Midbrain (tissue), 1 donor: ENCODE measurements at regions not wholly inside any gene's neighbourhood (a gene's known extent, or its start where the extent isn't known, plus 50 kb on each side); places are given as distances from the start of the nearest gene placed in this dataset.

ENCODE experiments used
- DNase-seq: peaks from one replicate; lab custom pipeline; 2025; lab: John Stamatoyannopoulos, UW

DNA sequence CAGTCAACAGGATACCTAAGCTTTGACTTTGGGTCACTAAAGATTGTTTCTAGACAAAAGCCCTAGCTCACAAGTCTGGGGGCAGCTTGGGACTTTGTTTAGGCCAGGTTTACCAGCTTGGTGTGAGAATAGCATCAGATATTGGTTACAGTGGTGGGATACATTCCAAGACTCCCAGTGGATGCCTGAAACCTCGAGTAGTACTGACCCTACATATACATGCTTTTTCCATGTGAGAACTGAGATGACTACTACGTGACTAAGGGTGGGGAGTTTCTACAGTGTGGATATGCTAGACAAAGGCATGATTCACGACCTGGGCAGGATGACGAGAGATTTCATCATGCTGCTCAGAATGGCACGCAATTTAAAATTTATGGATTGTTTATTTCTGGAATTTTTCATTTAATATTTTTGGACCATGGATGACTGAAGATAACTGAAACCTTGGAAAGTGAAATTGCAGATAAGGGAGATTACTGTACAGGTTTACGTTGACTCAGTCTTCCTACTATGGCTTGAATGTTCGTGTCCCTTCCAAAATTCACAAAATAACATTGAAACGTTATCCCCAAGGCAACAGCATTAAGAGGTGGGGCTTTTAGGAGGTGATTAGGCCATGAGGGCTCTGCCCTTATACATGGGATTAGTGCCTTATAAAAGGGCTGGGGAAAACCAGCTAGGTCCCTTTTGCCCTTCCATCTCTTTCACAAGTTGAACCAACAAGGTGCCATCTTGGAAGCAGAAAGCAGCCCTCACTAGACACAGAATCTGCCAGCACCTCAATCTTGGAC is 50.2 kb upstream of the CTAGE1 start:
- DNase-seq = no peak

DNA sequence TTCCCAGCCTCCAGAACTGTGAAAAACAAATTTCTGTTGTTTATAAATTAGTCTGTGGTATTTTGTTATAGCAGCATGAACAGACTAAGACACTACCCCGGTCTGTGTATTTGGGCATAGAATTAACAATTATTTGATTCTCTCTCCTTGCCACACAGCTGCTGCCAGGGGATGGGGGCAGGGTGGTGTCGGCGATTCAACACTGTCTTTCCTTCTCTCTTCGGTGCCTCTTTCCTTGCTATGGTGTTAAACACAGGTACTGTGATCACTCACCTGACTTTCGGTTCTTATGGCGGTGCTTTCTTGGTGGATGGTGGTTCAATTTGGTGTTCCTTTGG is 50.8 kb upstream of the CTAGE1 start:
- DNase-seq = no peak

DNA sequence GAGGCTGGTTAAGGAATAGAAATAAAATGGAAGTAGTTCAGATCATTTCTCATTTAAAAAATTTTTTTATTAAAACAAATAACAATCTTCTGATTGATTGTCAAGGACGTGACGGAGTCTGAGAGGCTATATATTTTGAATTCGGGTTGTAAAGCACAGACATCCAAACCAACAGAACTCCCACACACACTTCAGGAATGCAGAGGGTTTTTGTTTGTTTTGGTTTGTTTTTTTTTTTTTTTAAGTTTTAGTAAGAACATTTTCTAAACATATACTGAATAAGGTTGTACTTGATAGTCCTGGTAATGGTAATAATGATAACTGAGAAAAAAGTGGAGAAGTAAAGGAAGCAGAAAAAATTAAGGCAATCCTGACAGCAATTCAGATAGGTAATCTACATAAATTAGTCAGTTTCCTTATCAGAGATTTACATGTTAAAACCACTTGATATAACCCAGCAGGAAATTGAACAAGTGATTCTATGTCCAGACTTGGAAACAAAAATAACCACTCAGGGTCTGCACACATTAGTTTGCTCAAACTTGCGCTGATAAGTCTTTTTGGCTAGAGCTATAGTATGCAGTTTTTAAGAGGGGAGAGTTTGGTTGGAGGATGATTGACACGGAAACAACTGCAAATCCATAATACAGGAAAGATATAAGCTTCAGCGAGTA is 51.5 kb upstream of the CTAGE1 start:
- no peak for DNase-seq

DNA sequence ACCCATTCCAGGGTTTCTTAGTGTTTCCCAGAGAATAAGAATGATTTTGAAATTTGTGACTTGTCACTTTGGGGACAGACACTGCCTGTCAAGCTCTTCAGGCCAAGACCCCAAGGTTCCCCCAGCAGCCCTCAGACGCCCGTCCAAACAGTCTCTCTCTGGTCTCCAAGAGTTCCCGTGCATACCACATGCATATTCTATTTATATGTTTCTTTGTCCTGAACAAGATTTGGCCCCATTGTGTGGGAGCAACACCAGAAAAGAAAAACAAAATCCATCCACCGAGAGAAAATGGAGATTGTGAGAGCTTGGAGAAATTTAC is 52.2 kb upstream of the CTAGE1 start:
- DNase-seq = no peak

DNA sequence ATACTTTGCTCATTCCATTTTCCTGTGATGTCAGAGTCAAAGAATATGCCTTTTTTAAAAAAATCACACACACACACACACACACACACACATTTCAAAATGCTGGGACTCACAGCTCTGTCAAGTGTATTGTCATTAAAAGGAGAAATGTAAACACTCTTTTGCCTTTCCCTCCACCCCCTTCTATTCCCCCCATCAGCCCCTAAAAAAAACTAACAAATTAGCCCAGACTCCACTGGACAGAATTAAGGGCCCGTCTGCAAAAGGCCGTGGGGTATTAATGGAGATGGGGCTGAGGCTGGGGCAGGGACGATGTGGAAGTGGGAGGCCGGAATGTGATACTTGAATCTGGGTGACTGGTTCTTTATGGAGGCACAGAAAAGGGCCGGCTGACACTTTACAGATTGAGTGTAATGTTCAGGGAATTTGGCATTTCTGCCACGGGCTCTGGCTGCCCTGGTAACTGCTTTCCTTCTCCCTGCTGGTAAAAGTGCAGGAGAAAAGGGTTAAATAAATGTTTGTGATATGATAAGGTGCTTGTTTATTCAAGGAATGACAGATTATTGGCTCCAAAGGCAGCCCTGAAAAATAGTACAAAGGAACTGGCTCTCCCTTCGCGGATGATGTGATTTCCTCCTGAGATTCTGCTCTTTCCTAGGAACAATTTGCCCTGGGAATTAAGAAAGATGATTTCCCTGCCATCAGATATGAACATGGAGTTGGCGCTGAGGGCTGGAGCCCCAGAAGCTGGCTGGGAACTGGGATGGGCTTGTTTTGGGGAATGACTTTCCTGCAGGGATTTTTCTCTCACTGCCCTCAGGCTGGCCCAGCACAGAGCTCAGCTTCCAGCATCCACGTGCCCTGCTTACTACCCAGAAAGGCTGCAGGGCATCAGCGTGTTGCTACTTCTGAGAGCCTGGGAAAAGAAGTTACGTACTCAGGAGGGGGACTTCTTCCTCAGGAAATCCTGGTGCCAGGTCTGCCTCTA is 52.8 kb upstream of the CTAGE1 start:
- no peak for DNase-seq

DNA sequence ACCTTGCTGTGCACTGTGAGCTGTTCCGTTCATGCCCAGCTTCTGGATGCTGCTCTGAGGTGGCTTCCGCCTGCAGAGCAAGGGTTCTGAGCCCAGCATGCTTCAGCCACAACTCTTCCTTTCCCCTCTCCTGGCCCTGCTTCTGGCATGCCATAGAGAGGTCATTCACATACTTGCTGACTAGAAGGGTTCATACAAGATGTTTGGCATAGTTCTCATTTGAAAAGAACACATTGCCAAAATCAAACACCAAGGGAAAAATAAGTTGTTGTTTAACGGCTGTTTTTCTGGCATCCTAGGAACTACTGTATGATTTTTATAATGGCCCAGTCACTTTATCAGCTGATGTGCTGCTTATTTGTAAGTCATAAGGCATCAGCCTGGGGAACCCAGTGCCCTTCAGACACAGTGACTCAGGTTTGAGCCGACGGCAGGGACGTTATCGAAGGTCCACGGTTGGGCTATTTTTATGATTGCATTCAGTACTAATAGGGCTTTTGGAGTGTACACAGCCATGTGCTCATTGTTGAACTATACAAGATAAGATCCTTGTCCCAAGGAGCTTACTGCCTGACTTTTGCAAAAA is 53.9 kb upstream of the CTAGE1 start:
- no peak for DNase-seq

DNA sequence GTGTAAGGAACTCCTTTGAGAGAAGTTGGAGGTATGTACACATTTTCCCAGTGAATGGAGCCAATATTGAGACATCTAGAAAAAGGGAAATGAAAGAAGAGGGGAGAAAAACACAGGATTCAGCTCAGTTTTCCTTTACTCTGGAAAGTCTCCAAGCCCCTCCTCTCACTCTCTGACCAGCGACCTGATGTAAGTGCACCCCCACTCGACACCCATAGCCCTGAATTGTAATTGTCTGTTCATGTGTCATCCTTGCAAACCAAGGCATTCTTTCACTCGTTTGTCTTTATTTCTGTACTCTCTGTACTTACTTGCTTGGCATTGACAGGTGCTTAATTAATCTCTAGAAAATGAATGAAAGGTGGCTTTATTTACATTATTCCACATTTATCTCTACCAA is 55.7 kb upstream of the CTAGE1 start:
- no peak for DNase-seq

DNA sequence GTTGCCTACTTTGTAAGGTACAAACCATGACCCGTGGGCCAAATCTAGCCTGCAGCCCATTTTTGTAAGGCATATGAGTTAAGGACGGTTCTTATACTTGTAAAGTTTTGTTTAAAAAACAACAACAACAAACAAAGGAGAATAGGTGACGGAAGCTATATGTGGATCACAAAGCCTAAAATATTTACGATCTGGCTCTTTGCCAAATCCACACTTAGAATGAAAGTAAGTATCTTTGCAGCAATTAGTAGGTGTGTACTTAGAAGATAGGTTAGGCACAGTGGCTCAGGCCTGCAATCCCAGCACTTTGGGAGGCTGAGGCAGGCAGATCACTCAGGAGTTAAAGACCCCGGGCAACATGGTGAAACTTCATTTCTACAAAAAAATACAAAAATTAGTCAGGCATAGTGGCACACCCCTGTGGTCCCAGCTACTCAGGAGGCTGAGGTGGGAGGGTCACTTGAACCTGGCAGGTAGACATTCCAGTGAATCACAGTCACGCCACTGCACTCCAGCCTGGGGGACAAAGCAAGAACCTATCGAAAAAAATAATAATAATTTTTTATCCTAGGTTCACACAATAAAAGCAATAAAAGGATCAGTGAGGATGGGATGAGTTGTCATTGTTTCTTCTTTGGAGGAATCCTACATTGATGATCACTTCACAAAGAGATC is 57.8 kb upstream of the CTAGE1 start:
- no peak for DNase-seq

DNA sequence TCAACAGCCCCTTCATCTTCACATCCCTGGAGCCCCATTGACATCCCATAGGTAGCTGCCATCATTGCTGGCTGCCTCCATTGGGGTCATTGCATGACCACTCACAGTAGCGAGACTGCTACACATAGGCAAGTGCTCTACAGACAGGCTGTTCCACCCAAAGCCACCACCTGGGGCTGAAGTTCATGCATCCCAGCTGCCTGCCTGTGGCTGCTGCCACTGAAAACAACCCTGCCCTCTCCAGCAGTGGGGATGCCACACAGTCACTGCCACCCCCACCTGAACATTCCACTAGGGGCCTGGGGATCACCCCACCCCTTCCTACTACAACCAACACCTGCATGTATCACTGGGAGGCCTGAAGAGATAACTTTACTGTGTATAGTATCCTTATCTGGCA is 59.5 kb upstream of the CTAGE1 start:
- DNase-seq = no peak

DNA sequence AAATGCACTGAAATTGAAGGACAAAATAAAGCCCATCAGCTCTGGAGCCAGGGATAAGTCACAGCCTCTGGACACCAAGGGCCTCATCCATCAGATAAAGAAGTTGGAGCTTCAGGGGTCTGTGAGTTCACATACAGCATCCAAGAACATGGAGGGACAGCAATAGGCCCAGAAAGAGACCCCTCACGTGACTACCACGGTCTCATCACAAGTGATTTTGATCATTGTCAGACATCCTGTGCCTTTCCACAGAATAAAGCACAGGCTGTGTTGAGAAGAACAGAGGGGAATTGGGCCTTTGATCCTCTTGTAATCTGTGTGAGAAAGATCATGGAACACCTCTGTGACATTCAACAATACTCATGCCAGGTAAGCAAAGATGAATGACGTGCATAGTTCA is 65.2 kb upstream of the CTAGE1 start:
- DNase-seq = no peak

DNA sequence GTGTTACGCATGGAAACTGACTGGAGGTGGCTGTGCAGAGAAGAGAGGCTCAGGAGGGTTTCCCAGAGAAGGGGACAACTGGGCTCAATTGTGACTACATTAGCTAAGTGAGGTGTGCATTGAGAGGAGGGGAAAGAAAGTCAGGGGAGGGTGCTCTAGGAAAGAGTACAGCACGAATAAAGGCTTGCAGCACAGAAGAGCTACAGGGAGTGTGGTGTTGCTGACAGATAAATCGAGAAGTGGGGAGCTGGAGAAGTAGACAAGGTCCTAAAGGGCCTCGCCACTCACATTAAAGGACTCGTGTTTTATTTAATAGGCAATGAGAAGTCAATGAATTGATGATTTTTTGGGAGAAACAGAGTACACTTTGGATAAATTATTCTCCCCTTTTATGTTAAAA is 65.7 kb upstream of the CTAGE1 start:
- DNase-seq = no peak

DNA sequence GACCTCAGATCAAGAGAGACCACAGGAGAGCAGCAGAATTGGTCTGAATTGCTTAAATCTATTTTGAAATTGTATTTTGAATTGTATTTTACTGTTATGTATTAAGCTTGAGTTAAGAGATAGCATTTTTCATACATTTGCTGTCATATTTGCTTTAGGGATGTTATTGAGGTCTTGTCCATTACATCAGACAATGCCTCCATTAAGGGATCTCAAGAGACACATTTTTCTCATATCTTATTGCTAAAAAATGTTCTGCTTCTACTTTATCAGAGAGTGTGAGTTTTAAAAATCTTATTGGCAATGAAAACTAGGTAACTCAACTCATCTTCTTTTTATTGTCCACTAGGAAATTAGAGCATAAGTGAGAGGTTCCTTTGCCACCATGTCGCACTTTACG is 66.8 kb upstream of the CTAGE1 start:
- DNase-seq = no peak

DNA sequence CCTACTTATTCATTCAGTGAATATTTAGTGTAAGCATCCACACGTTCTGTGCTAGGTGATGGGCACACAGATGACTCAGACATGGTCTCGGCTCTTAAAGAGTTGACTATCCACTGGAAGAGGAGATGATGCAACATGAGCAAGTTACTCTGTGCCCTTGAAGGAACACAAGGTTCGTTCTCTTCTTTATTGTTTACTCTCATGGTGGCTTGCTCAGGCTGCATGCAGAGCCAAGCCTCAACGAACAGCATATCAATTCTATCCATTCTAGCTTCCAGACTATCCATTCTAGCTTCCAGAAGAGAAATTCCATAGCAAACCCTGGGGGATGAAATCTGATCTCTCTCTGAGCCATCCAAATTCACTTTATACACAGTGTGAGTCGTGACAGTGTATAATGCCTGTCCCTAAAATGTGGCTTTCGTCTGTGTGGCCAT is 68.1 kb upstream of the CTAGE1 start:
- no peak for DNase-seq

DNA sequence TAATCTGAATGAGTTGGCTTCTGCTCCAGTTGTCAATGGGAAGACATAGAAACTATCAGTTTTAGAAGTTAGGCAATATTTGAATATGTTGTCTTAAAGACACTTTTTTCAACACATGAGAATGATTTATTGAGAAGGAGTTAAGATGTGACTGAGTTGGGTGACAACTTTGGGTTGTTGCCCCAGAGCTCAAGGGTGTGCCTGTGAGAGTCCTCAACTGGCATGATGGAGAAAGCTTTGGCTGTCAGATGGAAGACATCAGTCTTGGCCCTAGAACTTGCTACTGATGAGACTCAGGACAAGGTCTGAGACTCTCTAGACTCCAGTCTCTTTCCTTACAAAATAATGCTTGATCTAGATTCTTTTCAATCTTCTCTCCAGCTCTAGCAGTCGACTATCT is 69.0 kb upstream of the CTAGE1 start:
- DNase-seq = no peak

DNA sequence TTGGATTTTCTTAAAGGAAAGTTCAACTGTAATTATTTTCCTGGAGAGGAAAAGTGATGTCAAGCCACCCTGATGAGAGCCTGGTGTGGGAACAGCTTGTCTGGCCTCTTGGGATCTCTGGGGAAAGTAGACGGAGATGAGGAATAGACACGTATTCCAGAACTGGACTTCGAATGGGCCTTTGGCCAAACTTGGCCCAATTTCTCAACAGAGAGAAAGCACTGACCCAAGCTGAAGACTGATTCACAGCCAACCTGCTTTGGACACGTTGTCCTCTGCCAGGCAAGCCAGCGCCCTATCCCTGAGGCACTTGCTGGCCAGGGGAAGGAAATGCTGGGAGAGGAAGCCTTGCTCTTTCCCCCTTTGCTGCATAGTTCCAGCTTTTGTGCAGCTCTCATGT is 70.8 kb upstream of the CTAGE1 start:
- DNase-seq = no peak

DNA sequence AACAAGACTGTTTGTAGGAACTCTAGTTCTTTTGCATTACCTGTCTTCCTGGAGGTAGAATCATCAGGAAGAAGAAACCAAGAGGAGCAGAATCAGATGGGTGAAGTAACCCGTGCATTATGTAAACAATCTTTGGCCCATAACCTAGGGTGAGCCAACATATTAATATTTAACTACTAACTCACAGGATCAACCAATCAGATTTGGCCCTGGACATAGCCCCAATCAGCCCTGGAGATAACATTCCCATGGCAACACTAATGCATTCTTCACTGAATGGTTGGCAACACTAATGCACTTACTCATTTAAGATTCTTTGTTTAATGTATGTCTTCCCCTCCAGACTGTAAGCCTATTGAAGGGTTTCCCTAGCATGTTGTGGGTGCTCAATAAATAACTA is 72.0 kb upstream of the CTAGE1 start:
- no peak for DNase-seq

DNA sequence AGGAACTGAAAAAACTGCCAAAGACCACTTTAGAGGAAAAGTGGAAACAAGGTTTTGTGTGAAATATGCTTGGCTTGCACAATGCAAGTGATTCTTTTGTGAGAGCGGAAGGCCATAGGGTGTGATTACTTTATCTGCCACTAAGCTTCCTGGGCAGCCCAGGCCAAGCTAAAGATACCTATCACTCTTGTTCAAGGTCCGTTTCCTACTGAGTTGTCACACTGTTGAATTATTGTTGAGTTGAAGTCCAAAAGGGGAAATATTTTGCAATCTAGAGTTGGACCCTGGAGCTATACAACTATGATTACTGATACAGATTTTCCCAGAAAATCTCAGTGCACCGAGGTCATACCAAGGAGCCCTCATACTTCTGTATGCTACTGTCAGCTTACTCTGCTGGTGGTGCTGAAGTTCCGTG is 72.7 kb upstream of the CTAGE1 start:
- DNase-seq = no peak

DNA sequence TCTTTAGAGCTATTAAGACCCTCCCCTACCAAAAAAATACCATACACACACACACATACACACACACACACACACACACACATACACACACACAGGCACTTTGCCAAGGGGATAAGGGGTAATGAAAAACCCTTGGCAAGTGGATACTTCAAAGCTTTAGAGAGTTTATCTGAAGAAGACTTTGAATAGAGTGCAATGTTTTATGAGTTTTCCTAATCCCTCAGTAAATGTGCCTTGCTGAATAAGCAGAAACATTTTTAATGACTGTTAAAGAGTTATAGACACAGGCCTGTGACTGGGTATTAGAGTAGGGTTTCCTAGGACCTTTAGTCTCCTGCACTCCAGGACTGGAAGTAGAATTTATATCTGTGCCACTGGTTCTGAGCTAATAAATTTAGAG is 75.5 kb upstream of the CTAGE1 start:
- DNase-seq = no peak

DNA sequence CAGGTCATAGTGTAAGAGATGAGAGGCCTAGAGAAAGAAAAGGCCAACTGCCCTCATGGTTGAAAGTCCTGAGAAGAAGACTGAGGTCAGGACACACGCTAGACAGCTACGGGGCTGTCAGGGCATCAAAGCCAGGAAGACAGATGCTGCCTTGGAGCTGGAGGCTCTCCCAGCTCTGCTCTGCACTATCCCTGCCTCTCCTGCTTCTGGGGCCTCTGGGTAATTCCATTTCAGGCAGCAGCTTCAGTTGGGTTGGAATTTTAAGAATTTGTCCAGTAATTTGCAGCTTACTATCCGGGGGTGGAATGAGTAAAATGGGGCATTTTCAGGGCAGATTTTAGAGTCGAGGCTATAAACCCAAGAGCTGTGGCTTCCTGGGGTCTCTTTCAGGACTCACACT is 76.2 kb upstream of the CTAGE1 start:
- no peak for DNase-seq

DNA sequence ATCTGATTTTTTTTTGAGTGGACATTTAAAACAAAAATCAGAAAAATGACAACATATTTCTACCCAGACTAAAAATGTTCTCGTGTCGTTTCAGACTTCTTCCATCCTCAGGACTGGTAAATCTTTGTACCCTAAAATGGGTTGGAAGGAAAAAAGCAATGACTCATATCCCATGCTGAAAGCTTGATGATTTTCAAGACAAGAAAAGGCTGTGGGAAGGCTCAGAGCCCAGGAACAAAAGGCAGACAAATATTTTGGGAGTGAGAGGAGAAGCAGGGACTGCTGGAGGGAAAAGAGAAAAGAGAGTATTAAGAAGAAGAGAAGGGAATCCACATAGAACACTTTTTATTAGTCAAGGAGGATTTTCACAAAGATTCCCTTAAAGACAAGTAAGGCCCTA is 77.1 kb upstream of the CTAGE1 start:
- no peak for DNase-seq

DNA sequence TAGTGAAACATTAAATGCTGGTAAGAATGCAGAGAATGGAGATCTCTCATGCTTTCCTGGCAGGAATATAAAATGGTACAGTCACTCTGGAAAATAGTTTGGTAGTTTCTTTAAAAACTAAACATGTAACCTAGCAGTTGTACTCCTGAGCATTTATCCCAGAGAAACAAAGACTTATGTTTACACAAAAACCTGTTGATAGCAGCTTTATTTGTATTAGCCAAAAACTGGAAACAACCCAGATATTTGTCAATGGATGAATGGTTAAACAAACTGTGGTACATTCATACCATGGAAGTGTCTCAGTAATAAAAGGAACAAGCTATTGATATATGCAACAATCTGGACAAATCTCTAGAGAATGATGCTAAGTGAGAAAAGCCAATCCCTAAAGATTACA is 81.7 kb upstream of the CTAGE1 start:
- DNase-seq = no peak

DNA sequence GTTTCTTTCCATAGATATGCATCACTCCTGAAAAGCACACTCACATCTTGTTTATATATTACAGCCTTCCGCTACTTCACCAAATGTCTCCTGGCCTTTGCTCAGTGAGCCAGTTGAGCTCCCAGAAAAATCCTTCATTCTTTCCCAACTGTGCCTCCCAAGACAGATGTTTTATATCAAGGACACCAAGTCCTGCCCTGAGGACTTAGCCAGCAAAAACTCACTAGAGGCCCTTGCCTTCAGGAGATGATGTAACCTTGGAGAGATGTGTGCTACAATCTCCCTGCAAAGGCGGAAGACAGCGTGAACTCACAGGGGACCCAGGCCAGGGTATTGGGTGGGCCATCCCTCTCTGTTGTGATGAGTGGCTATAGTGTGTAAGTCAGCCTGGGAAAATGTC is 86.1 kb upstream of the CTAGE1 start:
- DNase-seq = no peak
